ENCODE measurements at regions not wholly inside any gene's neighbourhood (a gene's known extent, or its start where the extent isn't known, plus 50 kb on each side); places are given as distances from the start of the nearest gene placed in this dataset.

GRCh38 chr6:88413459-88413858 lies 247.3 kb upstream of the CNR1 start:
- TF ChIP-seq, protein P1, sequence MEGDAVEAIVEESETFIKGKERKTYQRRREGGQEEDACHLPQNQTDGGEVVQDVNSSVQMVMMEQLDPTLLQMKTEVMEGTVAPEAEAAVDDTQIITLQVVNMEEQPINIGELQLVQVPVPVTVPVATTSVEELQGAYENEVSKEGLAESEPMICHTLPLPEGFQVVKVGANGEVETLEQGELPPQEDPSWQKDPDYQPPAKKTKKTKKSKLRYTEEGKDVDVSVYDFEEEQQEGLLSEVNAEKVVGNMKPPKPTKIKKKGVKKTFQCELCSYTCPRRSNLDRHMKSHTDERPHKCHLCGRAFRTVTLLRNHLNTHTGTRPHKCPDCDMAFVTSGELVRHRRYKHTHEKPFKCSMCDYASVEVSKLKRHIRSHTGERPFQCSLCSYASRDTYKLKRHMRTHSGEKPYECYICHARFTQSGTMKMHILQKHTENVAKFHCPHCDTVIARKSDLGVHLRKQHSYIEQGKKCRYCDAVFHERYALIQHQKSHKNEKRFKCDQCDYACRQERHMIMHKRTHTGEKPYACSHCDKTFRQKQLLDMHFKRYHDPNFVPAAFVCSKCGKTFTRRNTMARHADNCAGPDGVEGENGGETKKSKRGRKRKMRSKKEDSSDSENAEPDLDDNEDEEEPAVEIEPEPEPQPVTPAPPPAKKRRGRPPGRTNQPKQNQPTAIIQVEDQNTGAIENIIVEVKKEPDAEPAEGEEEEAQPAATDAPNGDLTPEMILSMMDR (IDR thresholded peaks at IDR 0.05; ENCODE audit: insufficient read depth, low read length, poor library complexity, severe bottlenecking) = no peak
- TF ChIP-seq EZH2phosphoT487 (conservative IDR thresholded peaks at IDR 0.05; ENCODE audit: low read length) = no peak
